Skeletal muscle cell (primary cell): ENCODE measurements at regions not wholly inside any gene's neighbourhood (a gene's known extent, or its start where the extent isn't known, plus 50 kb on each side); places are given as distances from the start of the nearest gene placed in this dataset.
A peak's percentile ranks its signal among the peaks of the same experiment; 100 is the strongest.

ENCODE experiments used
- DNase-seq: peaks from one replicate; pipeline ENCODE4 v3.0.0-alpha.2; 2010; ENCODE audit warnings: low read depth
- H3K4me3 ChIP-seq: 2 replicates; pipeline ENCODE4 v1.5.1; 2011; ENCODE audit warnings: low read depth, mild to moderate bottlenecking, control low read depth, low read length, moderate library complexity

DNA sequence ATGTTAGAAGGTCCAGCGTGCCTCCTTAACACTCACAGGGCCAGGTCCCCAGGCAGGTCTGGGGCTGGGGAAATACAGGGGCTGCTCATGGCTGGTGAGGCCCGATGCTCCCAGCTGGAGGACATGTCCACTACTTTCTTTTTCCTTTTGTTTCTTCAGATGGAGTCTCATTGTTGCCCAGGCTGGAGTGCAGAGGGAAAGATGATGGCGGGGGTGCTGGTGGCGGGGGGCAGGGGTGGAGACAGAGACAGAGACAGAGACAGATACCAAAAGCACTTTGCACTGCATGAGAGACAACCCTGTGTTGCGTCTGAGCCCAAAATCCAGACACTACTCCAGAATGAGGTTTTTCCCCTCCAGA lies 211.0 kb downstream of the SH3BP4 start:
- DNase-seq: no peak
- H3K4me3 ChIP-seq: no peak overlapping the region

DNA sequence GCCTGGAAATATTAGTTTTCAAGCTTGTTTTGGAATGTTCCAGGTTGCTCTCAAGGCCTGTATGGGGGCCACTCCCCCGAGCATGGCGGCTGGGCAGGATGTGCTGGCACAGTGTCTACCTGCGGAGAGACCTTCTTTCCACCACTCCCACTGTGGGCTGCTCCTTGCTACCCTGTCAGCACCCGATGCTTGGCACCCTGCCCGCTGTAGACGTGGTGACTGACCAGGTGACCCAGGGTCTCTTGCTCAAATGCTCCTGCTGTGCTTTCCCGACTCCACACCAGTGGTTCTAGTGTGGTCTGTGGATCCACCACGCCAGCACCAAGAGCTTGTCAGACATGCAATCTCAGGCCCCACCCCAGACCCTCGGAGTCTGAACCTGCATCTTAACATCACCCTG lies 213.3 kb downstream of the SH3BP4 start:
- no peak for DNase-seq
- no peak overlapping the region for H3K4me3 ChIP-seq

DNA sequence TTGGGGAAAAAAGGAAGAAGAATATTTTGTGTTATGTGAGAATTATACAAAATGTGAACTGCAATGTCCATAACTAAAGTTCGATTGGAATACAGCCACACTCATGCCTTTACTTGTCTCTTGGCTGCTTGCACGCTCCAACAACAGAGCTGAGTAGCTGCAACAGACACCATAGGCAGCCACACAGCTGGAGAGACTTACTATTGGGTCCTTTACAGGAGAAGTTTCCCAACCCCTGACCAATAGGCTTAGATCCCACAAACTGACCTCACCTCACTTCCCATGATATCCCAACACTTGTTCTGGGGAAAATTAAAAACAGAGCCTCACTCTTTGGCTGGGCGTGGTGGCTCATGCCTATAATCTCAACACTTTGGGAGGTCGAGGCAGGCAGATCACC lies 213.8 kb downstream of the SH3BP4 start:
- H3K4me3 ChIP-seq: no peak overlapping the region
- no peak for DNase-seq

DNA sequence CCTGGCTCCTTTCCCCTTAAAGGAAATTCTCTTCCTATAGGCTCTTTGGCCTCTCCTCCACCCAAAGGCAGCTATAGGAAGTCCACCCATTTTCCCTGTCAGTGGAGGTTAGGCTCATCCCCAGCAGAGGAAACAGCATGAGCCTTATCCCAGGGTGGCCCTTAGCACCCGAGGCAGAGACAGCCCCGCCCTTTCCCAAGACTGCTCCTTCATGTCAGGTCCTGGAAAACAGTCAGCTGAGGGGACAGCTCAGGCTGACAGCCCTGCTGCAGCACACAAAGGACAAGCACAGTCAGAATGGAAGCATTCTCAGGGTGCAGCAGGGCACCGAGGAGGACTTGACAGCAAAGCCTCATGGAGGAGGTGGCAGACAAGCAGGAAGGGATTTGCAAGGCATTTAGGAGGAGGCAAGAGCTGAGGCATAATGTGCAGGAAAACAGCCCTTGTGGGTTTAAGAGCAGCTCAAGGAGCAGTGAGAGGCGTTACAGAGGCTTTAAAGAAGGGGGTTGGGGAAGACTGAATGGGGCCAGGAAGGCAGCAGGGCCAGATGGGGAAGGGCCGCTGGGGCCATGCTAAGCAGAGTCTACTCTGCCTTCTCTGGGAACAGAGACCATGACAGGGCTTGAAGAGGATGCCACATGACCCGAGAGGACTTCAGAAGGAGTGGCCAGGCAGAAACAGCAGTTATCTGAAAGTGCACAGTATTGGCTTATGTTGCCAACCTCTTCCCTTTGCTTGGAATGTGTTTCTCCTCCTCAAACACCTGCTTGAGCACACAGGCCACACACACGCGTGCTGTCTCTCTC lies 216.6 kb downstream of the SH3BP4 start:
- DNase-seq: no peak
- H3K4me3 ChIP-seq: no peak overlapping the region

DNA sequence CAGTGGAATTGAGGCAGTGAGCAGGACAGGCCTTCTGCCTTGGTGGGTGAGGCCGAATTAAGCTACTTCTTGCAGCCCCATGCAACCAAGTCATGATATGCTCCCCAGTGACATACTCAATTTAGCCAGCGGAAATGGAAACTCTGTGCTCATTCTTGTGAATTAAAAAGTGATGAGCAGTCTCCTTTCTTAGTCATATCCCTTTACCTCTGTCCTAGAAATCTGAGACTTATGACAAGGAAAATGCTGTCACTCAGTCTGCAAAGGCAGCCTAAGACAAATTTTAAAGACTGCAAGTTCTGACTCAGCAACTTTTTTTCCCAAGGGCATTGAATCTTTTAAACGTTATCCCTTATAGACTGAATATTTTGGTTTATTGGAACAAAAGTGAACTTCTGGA lies 218.2 kb downstream of the SH3BP4 start:
- peak; percentile 76 for DNase-seq
- no peak overlapping the region for H3K4me3 ChIP-seq

DNA sequence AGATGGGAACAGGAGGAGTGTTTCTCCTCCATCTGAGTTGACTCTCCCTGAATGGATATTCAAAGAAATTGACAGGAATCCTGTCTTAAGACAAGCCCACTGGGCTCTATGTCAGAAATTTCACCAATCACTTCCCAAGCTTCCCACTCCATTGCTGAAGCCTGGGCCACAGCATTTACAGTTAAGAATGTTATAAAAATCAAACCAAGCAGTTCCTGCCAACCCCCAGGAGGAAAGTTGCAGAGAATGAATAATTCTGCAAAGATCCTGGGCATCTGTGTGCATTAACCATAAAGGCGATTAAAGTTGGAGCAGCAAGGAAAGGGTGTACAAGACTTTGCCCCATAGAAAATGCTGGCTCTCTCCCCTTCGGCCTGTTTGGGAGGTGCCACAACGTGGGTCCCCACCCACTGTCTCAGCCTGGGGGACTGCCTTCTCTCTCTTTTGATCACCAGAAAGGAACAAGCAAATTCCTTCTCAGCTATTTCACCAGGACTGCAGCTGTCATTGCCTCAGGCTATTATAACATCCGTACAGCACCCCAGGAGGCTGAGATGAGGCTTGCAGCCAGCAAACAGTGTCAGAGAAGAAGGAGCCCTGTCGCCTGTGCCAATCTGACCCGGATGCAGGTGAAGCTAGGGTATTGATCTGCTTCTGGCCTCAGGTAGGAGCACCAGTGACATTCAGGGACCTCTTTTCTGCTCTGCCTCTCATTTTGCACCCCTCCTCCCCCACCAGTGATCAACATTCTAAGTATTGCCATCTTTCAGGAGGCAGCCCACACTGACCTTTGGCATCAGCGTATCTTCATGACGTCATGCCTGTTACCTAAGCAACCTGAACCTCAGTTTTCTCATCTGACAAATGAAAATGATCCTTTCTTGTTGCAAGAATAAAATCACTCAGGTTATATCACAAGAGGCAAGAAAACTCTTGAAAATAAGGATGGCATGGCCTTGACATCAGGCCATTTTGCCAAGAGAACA lies 219.0 kb downstream of the SH3BP4 start:
- H3K4me3 ChIP-seq: no peak overlapping the region
- peak; percentile 52 for DNase-seq

DNA sequence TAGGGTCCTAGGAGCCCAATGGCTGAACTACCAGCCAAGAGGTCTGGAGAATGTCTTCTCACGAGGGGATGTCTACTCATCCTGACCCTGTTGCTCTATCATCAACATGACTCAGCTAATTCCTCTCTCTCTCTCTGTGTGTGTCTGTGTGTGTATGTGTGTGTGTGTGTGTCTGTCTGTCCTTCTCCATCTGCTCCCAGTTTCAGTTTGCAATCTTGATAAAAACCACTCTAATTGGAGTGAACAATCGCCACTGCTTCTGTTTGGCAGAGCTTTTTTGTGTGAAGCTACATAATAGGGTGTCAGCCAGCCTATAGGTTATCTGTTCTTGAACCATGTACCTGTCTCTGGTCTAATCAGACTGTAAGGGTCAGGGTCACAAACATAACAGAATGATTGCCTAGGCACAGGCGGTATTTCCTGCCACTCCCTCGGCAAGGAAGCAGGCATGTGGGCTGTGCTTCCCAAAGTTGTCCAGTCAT lies 219.8 kb downstream of the SH3BP4 start:
- H3K4me3 ChIP-seq: no peak overlapping the region
- DNase-seq: peak; percentile 88

DNA sequence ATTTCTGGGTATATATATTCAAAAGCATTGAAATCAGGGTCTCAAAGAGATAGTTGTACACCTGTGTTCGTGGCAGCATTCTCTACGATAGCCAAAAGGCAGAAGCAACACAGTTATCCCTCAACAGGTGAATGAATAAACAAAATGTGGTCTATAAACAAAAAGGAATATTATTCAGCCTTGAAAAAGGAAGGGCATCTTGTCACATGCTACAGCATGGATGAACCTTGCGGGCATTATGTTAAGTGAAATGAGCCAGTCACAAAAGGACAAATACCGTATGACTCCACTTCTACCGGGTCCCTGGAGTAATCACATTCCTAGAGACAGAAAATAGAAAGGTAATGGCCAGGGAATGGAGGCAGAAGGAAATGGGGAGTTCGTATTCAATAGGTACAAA lies 228.8 kb downstream of the SH3BP4 start:
- no peak overlapping the region for H3K4me3 ChIP-seq
- DNase-seq: no peak

DNA sequence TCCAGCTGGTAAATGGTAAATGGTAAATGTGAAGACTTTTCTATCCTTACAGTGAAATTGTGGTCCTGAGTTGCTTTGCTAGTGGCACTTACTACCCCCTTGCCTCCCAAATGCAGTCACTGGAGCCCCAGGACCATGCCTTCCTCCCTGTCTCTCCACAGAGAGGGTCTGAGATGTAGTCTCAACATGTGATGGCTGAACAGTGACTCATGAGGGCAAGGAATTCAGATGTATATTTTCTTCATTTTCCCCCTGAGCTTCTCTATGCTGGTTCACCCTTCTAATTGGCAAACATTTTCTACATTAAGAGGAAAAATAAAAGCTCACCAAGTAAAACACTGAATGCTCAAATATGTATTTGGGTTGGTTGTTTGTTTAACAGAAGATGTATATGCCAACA lies 232.0 kb downstream of the SH3BP4 start:
- no peak overlapping the region for H3K4me3 ChIP-seq

DNA sequence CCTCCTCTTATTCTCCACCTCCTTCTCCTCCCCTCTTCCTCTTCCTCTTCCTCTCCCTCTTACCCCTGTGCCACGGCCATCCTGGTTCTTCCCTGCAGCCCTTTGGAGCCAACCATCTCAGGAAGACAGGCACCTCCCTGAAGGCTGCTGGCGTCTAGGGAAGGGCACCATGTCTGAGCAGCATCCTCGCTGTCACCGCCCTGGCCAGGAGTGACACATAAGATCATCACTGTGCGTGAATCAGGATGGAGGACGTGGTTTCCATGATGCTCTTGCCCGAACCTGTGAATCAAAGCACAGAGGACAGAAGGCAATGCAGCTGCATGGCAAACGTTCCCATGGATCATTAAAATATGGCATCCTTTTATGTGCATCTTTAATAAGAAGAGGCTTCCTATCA lies 236.0 kb downstream of the SH3BP4 start:
- no peak for DNase-seq
- H3K4me3 ChIP-seq: no peak overlapping the region

More for the DNA sequence above, 232.0 kb downstream of the SH3BP4 start:
- DNase-seq: no peak

DNA sequence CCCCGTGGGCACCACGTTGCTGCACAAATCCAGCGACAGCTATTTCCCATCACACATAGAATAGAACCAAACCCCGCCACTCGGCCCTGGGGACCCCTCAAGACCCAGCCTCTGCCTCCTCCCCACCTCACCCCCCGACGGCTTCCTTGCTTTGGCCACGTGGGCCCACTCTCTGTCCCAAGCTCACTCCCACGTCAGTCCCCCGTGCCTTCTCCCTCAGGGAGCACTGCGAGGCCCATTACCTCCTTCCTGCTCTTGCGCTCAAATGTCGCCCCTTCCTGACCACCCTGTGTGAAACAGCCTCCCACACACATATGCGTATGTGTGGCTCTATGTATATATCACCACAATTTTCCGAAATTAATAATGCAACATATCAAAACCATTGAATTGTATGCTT lies 239.7 kb downstream of the SH3BP4 start:
- no peak for DNase-seq
- no peak overlapping the region for H3K4me3 ChIP-seq

DNA sequence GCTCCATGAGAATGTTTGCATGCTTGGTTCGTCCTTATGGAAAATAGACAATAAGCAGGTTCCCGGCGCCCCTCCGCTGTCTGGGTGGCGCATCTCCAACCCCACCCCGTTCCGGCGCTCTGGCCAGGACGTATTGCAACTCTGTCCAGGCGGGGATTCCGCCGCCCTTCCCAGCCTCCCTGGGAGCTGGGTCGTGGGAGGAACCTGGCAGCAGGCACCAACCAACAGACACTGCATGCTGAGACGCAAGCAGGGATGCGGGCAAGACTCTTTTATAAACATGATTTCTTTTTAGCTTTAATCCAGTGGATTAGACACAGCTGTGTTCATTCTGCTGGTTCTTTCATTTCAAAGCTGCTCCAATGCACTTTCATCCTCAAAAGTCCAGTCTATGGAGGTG lies 240.2 kb downstream of the SH3BP4 start:
- H3K4me3 ChIP-seq: no peak overlapping the region
- no peak for DNase-seq

DNA sequence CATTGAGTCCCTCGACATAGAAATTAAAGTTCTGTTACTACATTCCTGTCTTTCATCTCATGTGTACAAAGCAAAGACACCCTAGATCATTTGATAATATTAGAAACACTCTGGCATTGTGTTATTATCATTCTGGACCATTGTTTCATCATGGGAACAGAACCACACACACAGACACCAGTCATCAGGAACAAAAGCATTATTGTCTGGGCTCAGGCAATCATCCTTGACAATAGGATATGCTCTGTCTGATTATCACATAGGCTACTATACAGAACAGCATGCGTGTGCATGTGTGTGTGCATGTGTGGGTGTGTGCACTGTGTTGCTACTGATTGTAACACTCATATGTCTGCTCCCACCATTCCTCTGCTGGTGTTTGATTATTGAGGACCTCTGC lies 242.5 kb downstream of the SH3BP4 start:
- DNase-seq: no peak
- no peak overlapping the region for H3K4me3 ChIP-seq

DNA sequence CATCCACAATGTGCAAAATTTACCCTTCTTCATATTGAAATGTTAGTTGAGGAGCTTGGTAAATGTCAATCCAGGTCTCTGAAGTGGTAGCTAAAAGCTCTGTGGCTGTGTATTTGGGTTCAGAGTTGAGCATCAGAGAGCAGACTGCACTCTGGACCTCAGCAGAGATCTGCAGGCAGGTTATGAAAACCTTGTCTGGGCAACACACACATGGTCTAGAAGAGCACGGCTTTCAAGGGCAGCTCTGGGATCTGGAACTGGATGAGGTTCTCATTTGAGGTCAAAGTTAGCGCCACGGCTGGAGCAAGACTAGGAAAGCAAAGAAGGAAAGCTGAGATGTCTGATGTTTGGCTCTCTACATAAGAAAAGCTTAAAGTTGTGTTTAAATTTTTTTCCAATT lies 243.0 kb downstream of the SH3BP4 start:
- H3K4me3 ChIP-seq: no peak overlapping the region
- no peak for DNase-seq

DNA sequence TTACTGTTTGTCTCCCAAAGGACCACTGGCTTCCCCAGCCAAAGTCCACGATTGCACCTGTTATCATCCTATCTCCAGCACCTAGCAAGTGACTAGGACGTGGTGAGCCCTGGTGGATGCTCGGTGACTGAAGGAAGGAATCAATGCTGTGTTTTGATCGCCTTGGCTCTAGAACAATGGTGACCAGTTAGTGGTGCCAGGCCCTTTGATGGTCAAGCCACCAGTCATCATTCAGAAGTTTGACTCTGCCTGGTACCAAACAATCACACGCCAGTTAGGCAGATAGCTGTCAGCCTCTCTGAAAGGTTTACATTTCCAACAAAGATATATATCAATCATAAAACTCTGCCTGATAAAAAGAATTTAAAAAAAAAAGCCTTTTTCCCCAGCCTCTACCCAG lies 244.1 kb downstream of the SH3BP4 start:
- H3K4me3 ChIP-seq: no peak overlapping the region
- no peak for DNase-seq

DNA sequence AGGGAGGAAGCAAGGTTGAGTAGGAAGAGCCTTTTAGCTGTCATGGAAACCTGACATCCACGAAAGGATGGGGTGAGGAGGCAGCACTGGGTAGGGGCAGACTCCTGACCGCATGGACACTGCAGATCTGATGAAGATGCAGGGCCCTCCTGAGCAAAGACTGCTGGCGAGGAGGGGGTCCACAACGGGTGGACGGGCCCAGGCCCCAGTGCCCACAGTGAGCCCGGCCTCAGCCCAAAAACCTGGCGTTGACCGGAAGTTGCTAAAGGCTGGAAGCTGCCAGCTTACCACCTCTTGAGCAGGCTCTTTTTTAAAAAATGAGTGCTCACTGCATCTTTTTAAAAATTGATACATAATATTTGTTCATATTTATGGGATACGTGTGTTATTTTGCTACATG lies 247.3 kb downstream of the SH3BP4 start:
- no peak overlapping the region for H3K4me3 ChIP-seq
- DNase-seq: no peak

DNA sequence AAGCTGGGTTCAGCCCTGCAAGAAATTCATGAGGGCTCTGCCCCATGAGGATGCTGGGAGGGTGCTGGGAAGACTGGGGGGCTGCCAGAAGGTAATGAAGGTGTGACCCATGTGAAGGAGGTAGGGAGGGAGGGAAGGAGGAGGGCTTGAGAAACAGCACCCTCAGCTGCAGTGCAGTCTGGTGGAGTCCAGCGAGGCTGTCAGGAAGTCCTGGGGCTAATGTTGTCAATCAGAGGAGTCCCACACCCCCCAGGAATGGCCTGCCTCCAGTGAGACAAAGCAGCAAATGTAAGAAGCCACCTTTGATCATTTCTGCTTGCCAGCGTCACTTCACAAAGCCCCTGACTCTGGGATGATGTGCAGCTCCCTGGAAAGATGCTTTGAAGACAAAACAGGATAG lies 248.4 kb downstream of the SH3BP4 start:
- no peak overlapping the region for H3K4me3 ChIP-seq

DNA sequence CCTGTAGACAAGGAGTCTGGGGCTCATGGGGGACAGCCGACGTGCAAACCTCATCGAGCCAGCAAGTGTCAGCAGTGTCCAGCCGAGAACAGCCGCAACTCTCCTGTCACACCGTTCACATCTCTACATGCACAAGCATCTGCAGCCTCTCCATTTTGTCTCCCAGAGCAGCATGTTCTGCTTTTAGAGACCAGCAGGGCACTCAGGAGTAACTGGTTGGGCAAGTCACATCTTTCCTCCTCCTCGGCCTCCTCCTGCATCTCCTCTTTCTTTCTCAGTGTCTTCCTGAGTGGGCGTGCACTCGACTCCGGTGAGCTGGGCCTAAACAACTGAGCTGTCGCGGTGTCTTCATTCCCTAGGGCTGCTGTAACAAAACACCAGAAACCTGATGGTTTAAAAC lies 249.9 kb downstream of the SH3BP4 start:
- DNase-seq: peak; percentile 8
- no peak overlapping the region for H3K4me3 ChIP-seq

More for the DNA sequence above, 248.4 kb downstream of the SH3BP4 start:
- no peak for DNase-seq

DNA sequence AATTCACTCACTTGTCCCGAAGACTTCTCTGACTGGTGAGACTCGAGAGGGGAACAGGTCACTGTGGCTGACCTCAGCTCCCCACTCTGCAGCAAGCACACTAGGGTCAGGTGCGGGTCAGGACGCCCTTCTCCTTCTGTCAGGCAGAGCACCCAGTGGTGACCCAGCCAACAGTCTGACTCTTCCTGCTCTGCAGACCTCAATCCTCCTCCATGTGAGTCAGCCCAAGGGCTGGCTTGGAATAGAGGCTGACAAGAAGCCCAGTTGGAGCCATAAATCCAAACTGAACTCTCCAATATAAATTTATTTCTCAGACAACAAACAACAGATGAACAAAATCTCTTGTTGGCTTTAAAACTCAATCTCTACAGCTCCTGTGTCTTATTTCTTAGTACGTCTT lies 253.1 kb downstream of the SH3BP4 start:
- no peak for DNase-seq
- no peak overlapping the region for H3K4me3 ChIP-seq

DNA sequence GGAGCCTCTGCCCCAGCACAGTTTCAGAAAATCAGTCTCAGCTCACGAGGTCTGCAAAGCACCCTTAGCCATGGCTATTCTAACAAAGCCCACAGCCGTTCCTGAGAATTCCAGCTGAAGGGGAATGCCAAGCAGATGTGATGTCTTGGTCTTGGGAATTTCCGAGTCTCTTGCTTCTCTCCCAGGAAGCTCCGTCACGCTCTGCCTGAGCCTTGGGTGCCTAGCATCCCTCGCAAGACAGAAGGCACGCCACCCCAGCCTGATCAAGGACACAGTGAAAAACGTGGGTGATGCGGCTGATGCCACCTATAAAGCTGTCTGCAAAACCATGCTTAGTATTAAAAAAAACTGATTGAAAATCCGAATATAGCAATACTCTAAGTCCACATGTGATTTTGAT lies 254.6 kb downstream of the SH3BP4 start:
- DNase-seq: no peak
- no peak overlapping the region for H3K4me3 ChIP-seq
